ENCODE measurements at regions not wholly inside any gene's neighbourhood (a gene's known extent, or its start where the extent isn't known, plus 50 kb on each side); places are given as distances from the start of the nearest gene placed in this dataset.

DNA sequence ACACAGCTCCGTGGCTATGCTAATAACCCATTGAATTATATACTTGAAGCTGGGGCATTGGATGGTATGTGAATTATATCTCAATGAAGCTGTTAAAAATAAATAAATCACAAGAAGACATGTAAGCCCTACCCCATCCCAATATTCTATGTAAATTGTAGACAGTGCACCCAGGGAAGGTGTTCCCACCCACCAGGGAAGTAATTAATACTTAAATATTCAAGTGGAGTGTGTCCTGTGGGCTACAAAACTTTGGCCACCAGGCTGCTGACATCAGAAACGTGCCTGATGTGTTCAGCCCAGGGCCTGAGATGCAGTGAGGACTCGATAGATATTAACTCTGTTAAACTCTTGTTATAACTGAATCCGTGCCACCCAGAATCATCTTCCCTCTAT is 240.4 kb upstream of the RREB1 start:
- Histone ChIP-seq H3K9me1 (replicated peaks; ENCODE audit: control insufficient read depth, extremely low read depth, insufficient read depth, low read length) (no peaks in the 10 kb centered on the region), H3K27ac (ENCODE audit: insufficient read depth, low read depth, low read length) (no peak overlapping the region), H3K4me2 (ENCODE audit: insufficient read depth, low read length) (no peak overlapping the region), H3K4me3 (replicated peaks in 1 of 3; ENCODE audit: insufficient read depth in 1 of 3, low read depth in 1 of 3, low read length in 3 of 3) (no peak overlapping the region), H3K9me3 (replicated peaks; ENCODE audit: control insufficient read depth, insufficient read depth, low read length) (no peaks in the 10 kb centered on the region), H3K27me3 (ENCODE audit: control insufficient read depth in 2 of 2, insufficient read depth in 2 of 2, low read length in 2 of 2) (no peaks in the 10 kb centered on the region), H4K20me1 (replicated peaks; ENCODE audit: control insufficient read depth, extremely low read depth, insufficient read depth, low read length) (no peaks in the 10 kb centered on the region), H3K9ac (replicated peaks; ENCODE audit: extremely low read depth, insufficient read depth, low read length) (no peak overlapping the region), H3K36me3 (ENCODE audit: control insufficient read depth in 2 of 2, extremely low read depth in 1 of 2, insufficient read depth in 2 of 2, low read length in 2 of 2) (no peaks in the 10 kb centered on the region), H2AFZ (ENCODE audit: low read depth, low read length) (no peak overlapping the region), H3K4me1 (ENCODE audit: control insufficient read depth, extremely low read depth, insufficient read depth, low read length) (no peaks in the 10 kb centered on the region), H3K79me2 (ENCODE audit: control insufficient read depth, insufficient read depth, low read length) (no peaks in the 10 kb centered on the region)
- dilution Hi-C loops (cut with MboI; ENCODE audit: extremely low pct_ligation_motif_present, low sequenced_read_pairs), result no loop called here
- no peak for DNase-seq (ENCODE audit: low read depth, low spot score)
- ChIA-PET CTCF (interaction anchor here (0.6 kb wide), 1 partner anchor 125 kb away, joined by 3 read pairs; no protein-coding TSS in a partner anchor), POLR2A (no interaction called here)
- intact Hi-C loops (cut with micrococcal nuclease), result no loop called here
- no peak for TF ChIP-seq POLR2AphosphoS5 (IDR thresholded peaks at IDR 0.05; ENCODE audit: insufficient read depth, low read depth, low read length)
- no peak for TF ChIP-seq GATA2 (IDR thresholded peaks at IDR 0.05; ENCODE audit: insufficient read depth, insufficient read length, low read depth, low read length)
- TF ChIP-seq FOS (IDR thresholded peaks at IDR 0.05; ENCODE audit: borderline replicate concordance, insufficient read depth, low read length), result no peak
- TF ChIP-seq POLR2A (IDR thresholded peaks at IDR 0.05; ENCODE audit: low read depth, low read length), result no peak
- TF ChIP-seq, protein P1, sequence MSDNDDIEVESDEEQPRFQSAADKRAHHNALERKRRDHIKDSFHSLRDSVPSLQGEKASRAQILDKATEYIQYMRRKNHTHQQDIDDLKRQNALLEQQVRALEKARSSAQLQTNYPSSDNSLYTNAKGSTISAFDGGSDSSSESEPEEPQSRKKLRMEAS (IDR thresholded peaks at IDR 0.05; ENCODE audit: insufficient read depth, insufficient read length), result no peak
- no peak for TF ChIP-seq JUN (IDR thresholded peaks at IDR 0.05; ENCODE audit: borderline replicate concordance, insufficient read depth, insufficient read length, low read depth)
- TF ChIP-seq MYC (IDR thresholded peaks at IDR 0.05; ENCODE audit: low read depth, low read length), result no peak
- TF ChIP-seq, protein P2, sequence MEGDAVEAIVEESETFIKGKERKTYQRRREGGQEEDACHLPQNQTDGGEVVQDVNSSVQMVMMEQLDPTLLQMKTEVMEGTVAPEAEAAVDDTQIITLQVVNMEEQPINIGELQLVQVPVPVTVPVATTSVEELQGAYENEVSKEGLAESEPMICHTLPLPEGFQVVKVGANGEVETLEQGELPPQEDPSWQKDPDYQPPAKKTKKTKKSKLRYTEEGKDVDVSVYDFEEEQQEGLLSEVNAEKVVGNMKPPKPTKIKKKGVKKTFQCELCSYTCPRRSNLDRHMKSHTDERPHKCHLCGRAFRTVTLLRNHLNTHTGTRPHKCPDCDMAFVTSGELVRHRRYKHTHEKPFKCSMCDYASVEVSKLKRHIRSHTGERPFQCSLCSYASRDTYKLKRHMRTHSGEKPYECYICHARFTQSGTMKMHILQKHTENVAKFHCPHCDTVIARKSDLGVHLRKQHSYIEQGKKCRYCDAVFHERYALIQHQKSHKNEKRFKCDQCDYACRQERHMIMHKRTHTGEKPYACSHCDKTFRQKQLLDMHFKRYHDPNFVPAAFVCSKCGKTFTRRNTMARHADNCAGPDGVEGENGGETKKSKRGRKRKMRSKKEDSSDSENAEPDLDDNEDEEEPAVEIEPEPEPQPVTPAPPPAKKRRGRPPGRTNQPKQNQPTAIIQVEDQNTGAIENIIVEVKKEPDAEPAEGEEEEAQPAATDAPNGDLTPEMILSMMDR (IDR thresholded peaks at IDR 0.05; ENCODE audit: extremely low read depth in 1 of 2, insufficient read depth in 1 of 2, low read depth in 1 of 2, low read length in 2 of 2), result no peak
- TF ChIP-seq EZH2 (IDR thresholded peaks at IDR 0.05; ENCODE audit: borderline replicate concordance, low read depth, low read length, severe bottlenecking), result no peak
- no peak for FAIRE-seq
- BruUV-seq (replicated peaks), result no TSS peak
